OCI-LY3 (cell line): ENCODE measurements at regions not wholly inside any gene's neighbourhood (a gene's known extent, or its start where the extent isn't known, plus 50 kb on each side); places are given as distances from the start of the nearest gene placed in this dataset.

Experiments
- H2AFZ ChIP-seq: fragments of 200-600, 300-600 bp; shearing (Covaris generic); 2 replicates; pipeline ENCODE4 v1.6.0; 2014; ENCODE audit warnings: antibody characterized with exemption, low read depth, low read length
- H3K27ac ChIP-seq: fragments of 200-600, 300-600 bp; sonication (generic); 2 replicates; pipeline ENCODE4 v1.5.1; 2014; ENCODE audit warnings: mild to moderate bottlenecking, low read length, moderate library complexity, mixed read lengths
- H3K27me3 ChIP-seq: fragments of 200-600, 300-600 bp; sonication (generic); 2 replicates; pipeline ENCODE4 v1.6.1; 2014; ENCODE audit warnings: low read depth, low read length, mixed read lengths
- H3K36me3 ChIP-seq: fragments of 200-600, 300-600 bp; sonication (generic); replicated peaks from 2 replicates; pipeline ENCODE3; 2014; ENCODE audit warnings: low read depth, low read length, mixed read lengths
- H3K4me1 ChIP-seq: fragments of 300-600, 200-600 bp; sonication (generic); 2 replicates; pipeline ENCODE4 v1.6.1; 2014; ENCODE audit warnings: low read length, mixed read lengths
- H3K4me2 ChIP-seq: fragments of 200-600, 300-600 bp; sonication (generic); 2 replicates; pipeline ENCODE4 v1.6.1; 2014; ENCODE audit warnings: low read length, mixed read lengths
- H3K4me3 ChIP-seq: fragments of 300-600, 200-600 bp; sonication (generic); 2 replicates; pipeline ENCODE4 v1.5.1; 2014; ENCODE audit warnings: antibody characterized with exemption, mild to moderate bottlenecking, low read length, moderate library complexity
- H3K79me2 ChIP-seq: fragments of 300-600, 200-600 bp; shearing (Covaris generic); 2 replicates; pipeline ENCODE4 v1.6.1; 2014; ENCODE audit warnings: mild to moderate bottlenecking, low read length, mixed read lengths
- H3K9ac ChIP-seq: fragments of 300-600, 200-600 bp; shearing (Covaris generic); 2 replicates; pipeline ENCODE4 v1.6.0; 2014; ENCODE audit warnings: mild to moderate bottlenecking, low read length, moderate library complexity
- H3K9me3 ChIP-seq: fragments of 200-600, 300-600 bp; shearing (Covaris generic); 2 replicates; pipeline ENCODE4 v1.6.1; 2014; ENCODE audit warnings: low read length, mixed read lengths; ENCODE audit not compliant: insufficient read depth
- H4K20me1 ChIP-seq: fragments of 200-600, 300-600 bp; sonication (generic); 2 replicates; pipeline ENCODE4 v1.6.1; 2016; ENCODE audit warnings: low read length, mixed read lengths; ENCODE audit not compliant: insufficient read depth
- EZH2phosphoT487 ChIP-seq: fragments of 200-600 bp; shearing (Covaris generic); IDR thresholded peaks from 2 replicates; pipeline ENCODE4 v1.6.1; 2018; ENCODE audit warnings: antibody characterized with exemption, mixed run types, low read depth
- TF ChIP-seq, protein P1 (sequence below): fragments of 200-600, 300-600 bp; sonication (generic); IDR thresholded peaks from 2 replicates; pipeline ENCODE4 v1.5.1; 2014; ENCODE audit warnings: antibody characterized with exemption, low read length, low read depth

- Histone ChIP-seq H4K20me1 (no peaks in the 10 kb centered on the region), H3K9me3 (no peaks in the 10 kb centered on the region), H3K79me2 (no peaks in the 10 kb centered on the region), H3K4me1 (no peaks in the 10 kb centered on the region), H3K27ac (no peak overlapping the region), H3K27me3 (no peaks in the 10 kb centered on the region), H3K36me3 (no peaks in the 10 kb centered on the region), H3K4me2 (no peak overlapping the region), H3K4me3 (no peak overlapping the region), H2AFZ (no peak overlapping the region), H3K9ac (no peak overlapping the region)
- TF ChIP-seq, protein P1, sequence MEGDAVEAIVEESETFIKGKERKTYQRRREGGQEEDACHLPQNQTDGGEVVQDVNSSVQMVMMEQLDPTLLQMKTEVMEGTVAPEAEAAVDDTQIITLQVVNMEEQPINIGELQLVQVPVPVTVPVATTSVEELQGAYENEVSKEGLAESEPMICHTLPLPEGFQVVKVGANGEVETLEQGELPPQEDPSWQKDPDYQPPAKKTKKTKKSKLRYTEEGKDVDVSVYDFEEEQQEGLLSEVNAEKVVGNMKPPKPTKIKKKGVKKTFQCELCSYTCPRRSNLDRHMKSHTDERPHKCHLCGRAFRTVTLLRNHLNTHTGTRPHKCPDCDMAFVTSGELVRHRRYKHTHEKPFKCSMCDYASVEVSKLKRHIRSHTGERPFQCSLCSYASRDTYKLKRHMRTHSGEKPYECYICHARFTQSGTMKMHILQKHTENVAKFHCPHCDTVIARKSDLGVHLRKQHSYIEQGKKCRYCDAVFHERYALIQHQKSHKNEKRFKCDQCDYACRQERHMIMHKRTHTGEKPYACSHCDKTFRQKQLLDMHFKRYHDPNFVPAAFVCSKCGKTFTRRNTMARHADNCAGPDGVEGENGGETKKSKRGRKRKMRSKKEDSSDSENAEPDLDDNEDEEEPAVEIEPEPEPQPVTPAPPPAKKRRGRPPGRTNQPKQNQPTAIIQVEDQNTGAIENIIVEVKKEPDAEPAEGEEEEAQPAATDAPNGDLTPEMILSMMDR, result no peak
- no peak for TF ChIP-seq EZH2phosphoT487
These were observed 800.9 kb downstream of the CDH9 start for GRCh38 chr5:26237489-26237888.

- H3K27me3 ChIP-seq, result no peaks in the 10 kb centered on the region
- H3K9me3 ChIP-seq, result no peaks in the 10 kb centered on the region
- no peak overlapping the region for H3K9ac ChIP-seq
- H3K27ac ChIP-seq, result no peak overlapping the region
- H3K79me2 ChIP-seq, result no peaks in the 10 kb centered on the region
- no peak for TF ChIP-seq EZH2phosphoT487
- no peaks in the 10 kb centered on the region for H3K36me3 ChIP-seq
- no peaks in the 10 kb centered on the region for H4K20me1 ChIP-seq
- no peak overlapping the region for H3K4me3 ChIP-seq
- H2AFZ ChIP-seq, result no peak overlapping the region
- no peaks in the 10 kb centered on the region for H3K4me1 ChIP-seq
- no peak overlapping the region for H3K4me2 ChIP-seq
These were observed 801.5 kb downstream of the CDH9 start for GRCh38 chr5:26236936-26237335.

DNA sequence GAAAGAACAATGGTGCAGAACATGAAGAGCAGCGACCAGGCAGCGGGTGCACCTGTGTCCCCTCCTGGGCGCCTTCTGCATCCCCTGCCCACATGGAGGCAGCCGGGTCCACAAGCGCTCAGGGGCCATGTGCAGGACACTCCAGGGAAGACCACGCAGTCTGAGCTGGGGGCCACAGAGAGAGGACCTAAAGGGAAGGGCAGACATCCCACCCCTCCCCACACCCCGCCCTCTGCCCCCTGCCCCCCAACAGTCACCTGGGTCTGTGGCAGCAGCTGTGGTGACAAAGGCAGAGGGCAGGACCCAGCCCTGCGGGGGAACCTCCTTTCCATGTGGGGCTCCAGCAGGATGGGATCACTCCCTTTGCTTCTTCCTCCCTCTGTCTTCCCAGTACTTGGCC lies 805.7 kb downstream of the CDH9 start:
- no peak for TF ChIP-seq EZH2phosphoT487
- TF ChIP-seq, protein P1, result no peak
- Histone ChIP-seq H3K9ac (no peak overlapping the region), H3K79me2 (no peaks in the 10 kb centered on the region), H3K4me2 (no peak overlapping the region), H3K36me3 (no peaks in the 10 kb centered on the region), H3K27me3 (no peaks in the 10 kb centered on the region), H3K4me3 (no peak overlapping the region), H2AFZ (no peak overlapping the region), H3K9me3 (no peaks in the 10 kb centered on the region), H3K4me1 (no peaks in the 10 kb centered on the region), H4K20me1 (no peaks in the 10 kb centered on the region), H3K27ac (no peak overlapping the region)

DNA sequence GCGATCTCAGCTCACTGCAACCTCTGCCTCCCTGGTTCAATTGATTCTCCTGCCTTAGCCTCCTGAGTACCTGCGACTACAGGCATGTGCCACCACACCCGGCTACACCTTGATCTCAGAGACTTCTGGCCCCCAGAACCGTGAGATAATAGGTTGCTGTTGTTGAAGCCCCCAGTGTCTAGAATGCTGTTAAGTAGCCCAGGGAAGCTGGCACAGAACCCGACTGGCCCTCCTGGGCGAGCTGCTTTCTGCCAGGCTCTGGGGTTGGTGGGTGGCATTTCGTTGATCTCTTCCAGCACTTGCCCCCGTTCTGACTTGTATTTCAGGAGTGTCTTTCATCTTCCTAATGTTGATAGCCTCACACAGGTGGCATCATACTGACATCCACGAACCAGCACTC lies 807.1 kb downstream of the CDH9 start:
- no peaks in the 10 kb centered on the region for H4K20me1 ChIP-seq
- H3K4me1 ChIP-seq, result peaks cover 12% of the 10 kb centered on the region
- H3K4me2 ChIP-seq, result no peak overlapping the region
- TF ChIP-seq, protein P1, result no peak
- TF ChIP-seq EZH2phosphoT487, result no peak
- H3K27me3 ChIP-seq, result no peaks in the 10 kb centered on the region
- no peaks in the 10 kb centered on the region for H3K9me3 ChIP-seq
- H3K27ac ChIP-seq, result no peak overlapping the region
- H3K4me3 ChIP-seq, result no peak overlapping the region
- no peaks in the 10 kb centered on the region for H3K79me2 ChIP-seq
- H3K9ac ChIP-seq, result no peak overlapping the region
- no peaks in the 10 kb centered on the region for H3K36me3 ChIP-seq
- no peak overlapping the region for H2AFZ ChIP-seq

DNA sequence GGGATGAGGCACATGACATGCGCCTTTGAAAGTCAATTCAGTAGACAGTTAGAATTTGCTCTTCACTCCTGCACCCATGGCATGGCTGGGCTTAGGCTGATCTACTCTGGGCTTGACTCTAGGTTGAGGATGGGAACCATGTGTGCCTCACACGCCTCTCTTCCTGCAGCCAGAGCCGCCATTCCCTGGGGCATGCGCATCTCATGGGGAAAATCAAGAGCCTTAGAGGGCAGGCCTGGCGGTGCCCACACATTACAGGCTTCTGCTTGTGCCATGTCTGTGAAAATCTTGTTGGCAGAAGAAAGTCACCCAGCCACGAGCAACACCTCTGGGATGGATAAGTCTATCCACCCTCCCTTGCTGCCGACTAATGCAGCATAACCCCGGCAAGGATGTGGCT lies 808.5 kb downstream of the CDH9 start:
- no peaks in the 10 kb centered on the region for H3K27me3 ChIP-seq
- H3K79me2 ChIP-seq, result no peaks in the 10 kb centered on the region
- no peak for TF ChIP-seq EZH2phosphoT487
- H3K4me2 ChIP-seq, result no peak overlapping the region
- no peak overlapping the region for H3K4me3 ChIP-seq
- peaks cover 22% of the 10 kb centered on the region for H3K4me1 ChIP-seq
- no peak overlapping the region for H3K27ac ChIP-seq
- H3K9ac ChIP-seq, result no peak overlapping the region
- no peaks in the 10 kb centered on the region for H3K9me3 ChIP-seq
- no peaks in the 10 kb centered on the region for H4K20me1 ChIP-seq
- H2AFZ ChIP-seq, result no peak overlapping the region
- H3K36me3 ChIP-seq, result no peaks in the 10 kb centered on the region
